Large intestine (tissue), 3 donors: ENCODE measurements at regions not wholly inside any gene's neighbourhood (a gene's known extent, or its start where the extent isn't known, plus 50 kb on each side); places are given as distances from the start of the nearest gene placed in this dataset.
A peak's percentile ranks its signal among the peaks of the same experiment; 100 is the strongest.
"Not testable (repeated sequence)": the region's sequence is repeated elsewhere in the genome, so short reads cannot be mapped to it uniquely, and the experiment has no call there.

ENCODE experiments used
- DNase-seq, 2 donors: peaks; one replicate each; pipeline versions ENCODE4 v3.0.0 to v3.0.0-alpha.2; 2013
- H3K27ac ChIP-seq: one replicate; pipeline ENCODE4 v1.5.1; 2013; ENCODE audit warnings: low read length
- H3K27me3 ChIP-seq: 2 replicates; pipeline ENCODE4 v1.6.1; 2013; ENCODE audit warnings: low read length; ENCODE audit not compliant: control insufficient read depth, insufficient read depth
- H3K36me3 ChIP-seq: 2 replicates; pipeline ENCODE4 v1.6.1; 2013; ENCODE audit warnings: low read length; ENCODE audit not compliant: control insufficient read depth, insufficient read depth
- H3K4me1 ChIP-seq: one replicate; pipeline ENCODE4 v1.6.1; 2013; ENCODE audit warnings: low read length; ENCODE audit not compliant: control insufficient read depth, insufficient read depth
- H3K4me3 ChIP-seq: one replicate; pipeline ENCODE4 v1.5.1; 2013; ENCODE audit warnings: low read length
- H3K9me3 ChIP-seq: one replicate; pipeline ENCODE4 v1.6.1; 2013; ENCODE audit warnings: mild to moderate bottlenecking, low read depth, low read length, moderate library complexity; ENCODE audit not compliant: control insufficient read depth
- WGBS: methylation state at CpG from one replicate; pipeline ENCODE4 v1.1.5; 2013; ENCODE audit warnings: low lambda C conversion rate; ENCODE audit not compliant: insufficient coverage; 5-methylcytosine and 5-hydroxymethylcytosine counted together

GRCh38 chr2:131802351-131802836, 274.7 kb downstream of the CCDC74A start:
- peak overlapping the region; percentile 32 for H3K4me3 ChIP-seq
- H3K9me3 ChIP-seq, H3K4me1 ChIP-seq, H3K27ac ChIP-seq, H3K36me3 ChIP-seq, H3K27me3 ChIP-seq: not testable (repeated sequence)
- DNase-seq: peak; percentile 22 to 59
- WGBS: no CpG with 5 or more reads among the region's 34 CpGs

GRCh38 chr2:131803237-131803636, 275.5 kb downstream of the CCDC74A start:
- not testable (repeated sequence) for H3K4me1 ChIP-seq, DNase-seq, H3K27ac ChIP-seq, H3K4me3 ChIP-seq, H3K36me3 ChIP-seq, H3K9me3 ChIP-seq, H3K27me3 ChIP-seq
- whole genome bisulfite sequencing: 92% methylated on average over 2 of the region's 5 CpGs

- not testable (repeated sequence) for H3K36me3 ChIP-seq, H3K9me3 ChIP-seq, H3K27me3 ChIP-seq, H3K4me3 ChIP-seq, H3K27ac ChIP-seq, H3K4me1 ChIP-seq, DNase-seq
- no CpG with 5 or more reads among the region's 2 CpGs for WGBS
These were observed 284.9 kb downstream of the CCDC74A start for GRCh38 chr2:131812605-131813004.

GRCh38 chr2:131813378-131813777, 285.7 kb downstream of the CCDC74A start:
- not testable (repeated sequence) for H3K4me1 ChIP-seq, H3K9me3 ChIP-seq, DNase-seq, H3K27me3 ChIP-seq, H3K27ac ChIP-seq, H3K36me3 ChIP-seq, H3K4me3 ChIP-seq
- no CpG with 5 or more reads among the region's 21 CpGs for WGBS

DNA sequence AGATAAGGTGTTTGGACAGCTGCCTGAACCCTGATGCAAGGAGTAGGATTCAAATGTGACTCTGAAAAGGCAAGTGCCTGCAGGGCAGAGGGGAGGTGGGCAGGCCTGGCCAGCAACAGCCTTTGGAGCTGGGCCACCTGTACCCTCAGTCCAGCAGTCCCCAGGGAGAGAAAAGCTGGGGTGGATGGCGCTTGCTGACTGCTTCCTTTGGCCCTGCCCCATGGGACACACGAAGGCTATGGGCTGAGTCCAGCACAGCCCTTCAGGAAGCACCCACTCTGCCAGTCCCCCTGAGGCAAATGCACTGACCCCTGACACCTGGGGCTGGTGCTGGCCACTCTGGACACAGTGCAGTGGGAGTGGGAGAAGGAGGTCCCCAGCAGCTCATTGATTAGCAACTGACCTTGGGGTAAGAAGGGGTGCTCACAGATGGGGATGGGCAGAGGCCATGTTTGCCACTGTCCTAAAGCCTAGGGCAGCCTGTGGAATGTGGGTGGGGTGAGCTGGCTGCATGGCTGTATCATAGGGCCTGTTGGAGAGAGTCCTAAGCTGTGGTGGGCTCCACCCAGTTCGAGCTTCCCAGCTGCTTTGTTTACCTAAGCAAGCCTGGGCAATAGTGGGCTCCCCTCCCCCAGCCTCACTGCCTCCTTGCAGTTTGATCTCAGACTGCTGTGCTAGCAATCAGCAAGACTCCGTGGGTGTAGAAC, 290.7 kb downstream of the CCDC74A start:
- H3K36me3 ChIP-seq, H3K9me3 ChIP-seq, DNase-seq, H3K4me3 ChIP-seq, H3K27ac ChIP-seq, H3K4me1 ChIP-seq, H3K27me3 ChIP-seq: not testable (repeated sequence)
- WGBS: no CpG with 5 or more reads among the region's 4 CpGs

GRCh38 chr2:131822237-131822721, 294.6 kb downstream of the CCDC74A start:
- no CpG with 5 or more reads among the region's 3 CpGs for WGBS
- not testable (repeated sequence) for H3K4me3 ChIP-seq, H3K27ac ChIP-seq, DNase-seq, H3K4me1 ChIP-seq, H3K9me3 ChIP-seq, H3K27me3 ChIP-seq, H3K36me3 ChIP-seq

DNA sequence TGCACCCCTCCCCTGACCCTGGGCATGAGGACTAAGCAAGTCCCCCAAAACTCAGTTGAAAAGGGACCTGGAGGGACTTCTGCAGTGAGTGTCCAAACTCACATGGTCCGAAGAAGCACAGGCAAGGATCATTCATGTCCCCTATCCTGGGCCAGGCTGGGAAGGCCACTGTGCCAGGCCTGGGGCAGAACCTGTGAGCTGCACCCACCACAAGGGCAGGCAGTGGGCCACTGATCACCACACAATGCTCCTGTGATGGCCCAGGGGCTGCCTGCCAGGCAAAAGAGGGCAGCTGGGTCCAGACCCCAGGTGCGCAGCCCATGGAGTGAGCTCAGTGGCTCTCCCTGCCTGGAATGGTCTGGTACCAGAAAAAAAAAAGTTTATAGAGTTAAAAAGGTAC, 295.4 kb downstream of the CCDC74A start:
- not testable (repeated sequence) for H3K9me3 ChIP-seq, H3K4me1 ChIP-seq, H3K36me3 ChIP-seq, H3K27ac ChIP-seq, H3K4me3 ChIP-seq, DNase-seq, H3K27me3 ChIP-seq
- WGBS: no CpG with 5 or more reads among the region's 2 CpGs

- H3K36me3 ChIP-seq, H3K4me3 ChIP-seq, H3K27me3 ChIP-seq, H3K4me1 ChIP-seq, H3K27ac ChIP-seq, DNase-seq: not testable (repeated sequence)
- WGBS: no CpG with 5 or more reads among the region's 2 CpGs
- peaks cover 20% of the 10 kb centered on the region for H3K9me3 ChIP-seq
These were observed 297.3 kb downstream of the CCDC74A start for GRCh38 chr2:131824986-131825385.

DNA sequence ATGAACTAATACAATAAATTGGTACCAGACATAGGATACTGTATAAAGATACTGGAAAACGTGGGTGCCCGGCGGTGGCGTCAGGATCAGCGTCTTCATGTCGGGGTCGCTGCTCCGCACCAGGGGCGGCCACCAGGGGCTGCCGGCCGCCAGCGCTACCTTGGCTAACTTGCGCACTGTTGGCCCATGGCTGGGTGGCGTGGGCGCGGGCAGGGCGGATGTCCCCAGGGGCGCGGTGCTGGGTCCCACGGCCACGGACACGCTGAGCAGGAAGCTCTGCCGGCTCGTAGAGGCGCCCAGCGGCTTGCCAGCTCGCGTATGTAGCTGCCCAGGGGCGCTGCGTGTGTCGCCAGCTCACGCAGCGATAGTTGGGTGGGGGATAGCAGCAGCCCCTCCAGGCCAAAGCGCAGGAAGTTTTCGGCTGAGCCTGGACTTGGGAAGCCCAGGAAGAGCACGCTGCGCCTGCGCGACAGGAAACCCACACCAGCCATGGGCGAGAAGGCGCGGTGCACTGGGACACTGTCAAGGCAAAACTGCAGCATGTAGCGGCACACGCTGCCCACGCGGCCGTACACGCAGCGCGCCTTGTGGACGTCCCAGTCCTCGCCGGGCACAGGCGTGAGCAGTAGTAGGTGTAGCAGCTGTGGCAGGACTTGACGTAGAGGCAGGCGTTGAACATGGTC, 299.9 kb downstream of the CCDC74A start:
- Histone ChIP-seq H3K27ac (no peak overlapping the region), H3K4me3 (no peak overlapping the region), H3K9me3 (peaks cover 25% of the 10 kb centered on the region), H3K36me3 (no peaks in the 10 kb centered on the region), H3K4me1 (no peaks in the 10 kb centered on the region), H3K27me3 (no peaks in the 10 kb centered on the region)
- DNase-seq: no peak
- 100% methylated on average over 1 of the region's 56 CpGs for WGBS

- no CpG with 5 or more reads among the region's 38 CpGs for WGBS
- no peak overlapping the region for H3K27ac ChIP-seq
- no peaks in the 10 kb centered on the region for H3K4me1 ChIP-seq
- DNase-seq: no peak
- no peak overlapping the region for H3K4me3 ChIP-seq
- no peaks in the 10 kb centered on the region for H3K36me3 ChIP-seq
- peaks cover 25% of the 10 kb centered on the region for H3K9me3 ChIP-seq
- H3K27me3 ChIP-seq: no peaks in the 10 kb centered on the region
These were observed 300.5 kb downstream of the CCDC74A start for GRCh38 chr2:131828164-131828561.
